Sigmoid colon (tissue), 6 donors: ENCODE measurements at regions not wholly inside any gene's neighbourhood (a gene's known extent, or its start where the extent isn't known, plus 50 kb on each side); places are given as distances from the start of the nearest gene placed in this dataset.

Experiments
- DNase-seq: peaks from one replicate; pipeline ENCODE4 v3.0.0-alpha.2; 2019
- H3K27ac ChIP-seq, 4 donors: fragments of 200-600 bp; sonication (generic); one replicate each; pipeline ENCODE4 v1.5.1; 2016 to 2019; ENCODE audit warnings: mild to moderate bottlenecking in 1 of 4
- H3K27me3 ChIP-seq, 3 donors: fragments of 200-600 bp; sonication (generic); one replicate each; pipeline ENCODE4 v1.5.1; 2019; ENCODE audit warnings: mild to moderate bottlenecking in 1 of 3
- H3K36me3 ChIP-seq, 4 donors: fragments of 200-600 bp; sonication (generic); one replicate each; pipeline ENCODE4 v1.5.1; 2016 to 2019
- H3K4me1 ChIP-seq, 4 donors: fragments of 200-600 bp; sonication (generic); one replicate each; pipeline ENCODE4 v1.5.1; 2017 to 2019
- H3K4me3 ChIP-seq, 4 donors: fragments of 200-600 bp; sonication (generic); one replicate each; pipeline ENCODE4 v1.5.1; 2017 to 2019; ENCODE audit warnings: mild to moderate bottlenecking in 2 of 4, moderate library complexity in 1 of 4
- H3K9me3 ChIP-seq, 4 donors: fragments of 200-600 bp in 3 of 4; sonication (generic) in 3 of 4; one replicate each; pipeline versions ENCODE4 v1.5.1 to v1.6.1; 2013 to 2019
- EP300 ChIP-seq, 4 donors: sonication (generic); formaldehyde crosslinking; IDR thresholded peaks; one replicate each; pipeline ENCODE4 v1.6.1; 2017; ENCODE audit warnings: antibody characterized with exemption in 4 of 4
- POLR2A ChIP-seq, 2 donors: fragments of 450-650 bp; IDR thresholded peaks; one replicate each; pipeline ENCODE4 v1.6.1; 2016; ENCODE audit warnings: antibody characterized with exemption in 2 of 2, mild to moderate bottlenecking in 2 of 2, moderate library complexity in 2 of 2
- POLR2AphosphoS5 ChIP-seq, 4 donors: sonication (generic); formaldehyde crosslinking; IDR thresholded peaks; one replicate each; pipeline ENCODE4 v1.6.1; 2017; ENCODE audit warnings: antibody characterized with exemption in 4 of 4
- WGBS, 2 donors: extraction: QIAGEN DNeasy Blood & Tissue Kit; methylation state at CpG; one replicate each; pipeline ENCODE4 v1.1.7; 2013; 5-methylcytosine and 5-hydroxymethylcytosine counted together
- intact Hi-C: fragments of 100-400 bp; cut with DNase I; formaldehyde crosslinking; loops from one replicate; pipeline ENCODE4 v1.15.1; 2023
- TF ChIP-seq, protein P1 (sequence below), 4 experiments: fragments of 450-650 bp in 3 of 4; fragments of 200-600 bp in 1 of 4; IDR thresholded peaks; one replicate each; pipeline ENCODE4 v1.5.1; 2016 to 2019; ENCODE audit warnings: antibody characterized with exemption in 4 of 4, mild to moderate bottlenecking in 3 of 4, moderate library complexity in 2 of 4
- donor health status: healthy with polysubstance abuse.
- donor health status: healthy.

DNA sequence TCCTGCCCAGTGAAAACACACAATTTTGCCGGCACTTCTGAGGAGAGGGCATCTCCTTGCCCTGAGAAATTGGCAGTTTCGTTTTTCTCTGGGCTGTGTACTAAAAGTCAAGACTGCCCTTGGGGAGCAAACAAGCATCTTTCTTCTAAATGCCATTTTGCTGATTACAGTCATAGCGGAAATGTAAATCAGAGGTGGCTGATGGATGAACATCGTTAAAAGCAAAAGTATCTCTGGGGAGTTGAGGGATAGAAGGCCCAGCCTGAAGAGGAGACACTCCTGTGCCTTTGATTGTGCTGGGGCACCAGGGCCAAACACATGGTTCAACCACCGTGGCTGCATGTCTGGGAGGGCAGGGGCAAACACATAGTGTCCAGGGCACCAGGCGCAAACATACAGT, 49.8 kb downstream of the ABCC12 start:
- TF ChIP-seq POLR2AphosphoS5 (IDR thresholded peaks at IDR 0.05) = no peak
- no peak for TF ChIP-seq POLR2A (IDR thresholded peaks at IDR 0.05)
- no peak for TF ChIP-seq EP300 (IDR thresholded peaks at IDR 0.05)
- TF ChIP-seq, protein P1, sequence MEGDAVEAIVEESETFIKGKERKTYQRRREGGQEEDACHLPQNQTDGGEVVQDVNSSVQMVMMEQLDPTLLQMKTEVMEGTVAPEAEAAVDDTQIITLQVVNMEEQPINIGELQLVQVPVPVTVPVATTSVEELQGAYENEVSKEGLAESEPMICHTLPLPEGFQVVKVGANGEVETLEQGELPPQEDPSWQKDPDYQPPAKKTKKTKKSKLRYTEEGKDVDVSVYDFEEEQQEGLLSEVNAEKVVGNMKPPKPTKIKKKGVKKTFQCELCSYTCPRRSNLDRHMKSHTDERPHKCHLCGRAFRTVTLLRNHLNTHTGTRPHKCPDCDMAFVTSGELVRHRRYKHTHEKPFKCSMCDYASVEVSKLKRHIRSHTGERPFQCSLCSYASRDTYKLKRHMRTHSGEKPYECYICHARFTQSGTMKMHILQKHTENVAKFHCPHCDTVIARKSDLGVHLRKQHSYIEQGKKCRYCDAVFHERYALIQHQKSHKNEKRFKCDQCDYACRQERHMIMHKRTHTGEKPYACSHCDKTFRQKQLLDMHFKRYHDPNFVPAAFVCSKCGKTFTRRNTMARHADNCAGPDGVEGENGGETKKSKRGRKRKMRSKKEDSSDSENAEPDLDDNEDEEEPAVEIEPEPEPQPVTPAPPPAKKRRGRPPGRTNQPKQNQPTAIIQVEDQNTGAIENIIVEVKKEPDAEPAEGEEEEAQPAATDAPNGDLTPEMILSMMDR (IDR thresholded peaks at IDR 0.05) = no peak
- H3K4me3 ChIP-seq = no peak overlapping the region
- H3K27ac ChIP-seq = no peak overlapping the region
- no peak for DNase-seq
- H3K36me3 ChIP-seq = no peaks in the 10 kb centered on the region
- intact Hi-C loops = no loop called here
- no peaks in the 10 kb centered on the region for H3K4me1 ChIP-seq
- no peaks in the 10 kb centered on the region for H3K9me3 ChIP-seq
- H3K27me3 ChIP-seq = peaks cover 0 to 9% (median 0%) of the 10 kb centered on the region in 3 donors
- WGBS, 2 donors = 75 to 84% methylated on average over 6 of the region's 6 CpGs

DNA sequence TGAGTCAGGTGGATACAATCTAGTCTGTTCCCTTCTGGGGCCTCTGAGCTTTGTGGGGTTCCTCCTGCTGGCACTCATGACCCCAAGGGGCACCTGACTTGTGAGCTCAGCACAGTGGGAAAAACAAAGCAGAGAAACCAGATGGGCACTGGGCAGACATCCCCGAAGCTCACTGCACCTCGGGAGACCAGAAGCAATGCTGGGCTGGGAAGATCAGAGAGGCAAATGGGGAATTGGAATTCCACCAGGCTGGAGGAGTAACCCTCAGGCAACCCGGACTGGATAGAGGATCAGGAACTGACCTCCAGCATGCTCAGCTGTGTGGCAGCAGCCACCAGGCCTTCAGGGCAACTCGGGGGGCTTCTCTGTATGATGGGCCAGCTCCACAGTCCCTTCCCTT, 50.3 kb downstream of the ABCC12 start:
- intact Hi-C loops = no loop called here
- no peak overlapping the region for H3K27ac ChIP-seq
- H3K4me3 ChIP-seq = no peak overlapping the region
- no peak for TF ChIP-seq EP300 (IDR thresholded peaks at IDR 0.05)
- H3K9me3 ChIP-seq = no peaks in the 10 kb centered on the region
- peaks cover 0 to 9% (median 0%) of the 10 kb centered on the region in 3 donors for H3K27me3 ChIP-seq
- WGBS, 2 donors = 58 to 74% methylated on average over 4 of the region's 4 CpGs
- no peak for DNase-seq
- no peaks in the 10 kb centered on the region for H3K4me1 ChIP-seq
- no peaks in the 10 kb centered on the region for H3K36me3 ChIP-seq

DNA sequence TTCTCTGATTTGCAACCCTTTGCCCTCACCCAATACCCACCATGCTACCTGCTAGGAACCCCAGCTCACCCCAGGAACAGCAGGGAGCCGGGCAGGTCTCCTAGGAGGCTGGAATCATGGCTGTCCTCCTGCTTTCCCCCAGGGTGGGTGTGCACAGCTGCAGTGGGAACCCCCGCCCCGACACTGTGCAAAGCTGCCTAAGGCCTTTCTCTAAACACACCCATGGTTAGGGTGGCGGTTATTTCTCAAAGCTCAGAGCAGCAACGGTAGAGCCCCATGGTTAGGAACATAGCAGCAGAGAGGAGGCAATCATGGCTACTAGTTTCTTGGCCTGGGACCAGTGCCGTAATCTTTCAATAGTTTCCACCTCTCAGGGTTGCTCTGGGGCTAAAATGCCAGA, 52.2 kb downstream of the ABCC12 start:
- intact Hi-C loops = no loop called here
- Histone ChIP-seq H3K9me3 (no peaks in the 10 kb centered on the region), H3K4me1 (no peaks in the 10 kb centered on the region), H3K4me3 (no peak overlapping the region), H3K36me3 (no peaks in the 10 kb centered on the region), H3K27ac (no peak overlapping the region), H3K27me3 (peaks cover 0 to 9% (median 0%) of the 10 kb centered on the region in 3 donors)
- TF ChIP-seq, protein P1 (IDR thresholded peaks at IDR 0.05) = no peak
- TF ChIP-seq POLR2A (IDR thresholded peaks at IDR 0.05) (no peak), EP300 (IDR thresholded peaks at IDR 0.05) (no peak), POLR2AphosphoS5 (IDR thresholded peaks at IDR 0.05) (no peak)
- 70 to 84% methylated on average over 6 of the region's 6 CpGs for WGBS, 2 donors
- no peak for DNase-seq

DNA sequence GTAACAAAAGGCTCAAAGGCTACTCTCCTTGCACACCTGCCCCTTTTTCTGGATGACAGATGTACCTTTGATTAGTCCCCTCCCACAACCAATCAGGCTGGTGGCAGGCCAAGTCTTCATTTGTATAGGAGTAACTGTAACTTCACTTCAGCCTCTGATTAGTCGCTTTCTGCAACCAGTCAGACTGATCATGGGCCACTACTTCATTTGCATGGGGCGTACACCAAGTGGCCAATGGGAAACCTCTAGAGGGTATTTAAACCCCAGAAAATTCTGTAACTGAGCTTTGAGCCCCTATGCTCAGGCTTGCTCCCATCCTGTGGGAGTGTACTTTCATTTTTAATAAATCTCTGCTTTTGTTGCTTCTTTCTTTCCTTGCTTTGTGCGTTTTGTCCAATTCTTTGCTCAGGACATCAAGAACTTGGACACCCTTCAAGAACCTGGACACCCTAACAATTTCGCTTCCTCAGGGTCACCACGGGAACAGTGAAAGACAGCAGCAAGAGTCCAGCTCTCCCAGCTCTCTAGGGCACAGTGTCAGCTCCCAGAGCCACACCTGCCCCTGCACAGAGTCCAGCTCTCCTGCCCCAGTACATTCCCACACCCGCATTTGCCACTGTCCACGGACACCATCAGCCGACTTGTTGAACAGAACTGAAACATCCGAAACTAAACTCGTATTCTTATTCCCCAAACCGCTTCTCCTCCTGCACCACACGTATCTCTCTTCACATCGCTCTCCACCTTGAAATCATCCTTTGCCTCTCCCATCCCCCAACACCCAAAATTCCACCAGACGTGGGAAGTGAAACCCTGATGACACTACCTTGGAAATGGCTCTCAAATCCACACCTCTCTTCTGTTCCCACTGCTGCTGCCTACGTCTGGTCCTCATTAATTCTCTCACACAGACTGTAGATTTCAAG, 53.4 kb downstream of the ABCC12 start:
- H3K27ac ChIP-seq = no peak overlapping the region
- TF ChIP-seq EP300 (IDR thresholded peaks at IDR 0.05) (no peak), POLR2AphosphoS5 (IDR thresholded peaks at IDR 0.05) (no peak), POLR2A (IDR thresholded peaks at IDR 0.05) (no peak)
- TF ChIP-seq, protein P1 (IDR thresholded peaks at IDR 0.05) = no peak
- intact Hi-C loops = no loop called here
- H3K27me3 ChIP-seq = peaks cover 0 to 9% (median 0%) of the 10 kb centered on the region in 3 donors
- no peak overlapping the region for H3K4me3 ChIP-seq
- 71 to 84% methylated on average over 15 of the region's 15 CpGs for WGBS, 2 donors
- no peaks in the 10 kb centered on the region for H3K36me3 ChIP-seq
- no peaks in the 10 kb centered on the region for H3K9me3 ChIP-seq
- DNase-seq = no peak
- no peaks in the 10 kb centered on the region for H3K4me1 ChIP-seq

DNA sequence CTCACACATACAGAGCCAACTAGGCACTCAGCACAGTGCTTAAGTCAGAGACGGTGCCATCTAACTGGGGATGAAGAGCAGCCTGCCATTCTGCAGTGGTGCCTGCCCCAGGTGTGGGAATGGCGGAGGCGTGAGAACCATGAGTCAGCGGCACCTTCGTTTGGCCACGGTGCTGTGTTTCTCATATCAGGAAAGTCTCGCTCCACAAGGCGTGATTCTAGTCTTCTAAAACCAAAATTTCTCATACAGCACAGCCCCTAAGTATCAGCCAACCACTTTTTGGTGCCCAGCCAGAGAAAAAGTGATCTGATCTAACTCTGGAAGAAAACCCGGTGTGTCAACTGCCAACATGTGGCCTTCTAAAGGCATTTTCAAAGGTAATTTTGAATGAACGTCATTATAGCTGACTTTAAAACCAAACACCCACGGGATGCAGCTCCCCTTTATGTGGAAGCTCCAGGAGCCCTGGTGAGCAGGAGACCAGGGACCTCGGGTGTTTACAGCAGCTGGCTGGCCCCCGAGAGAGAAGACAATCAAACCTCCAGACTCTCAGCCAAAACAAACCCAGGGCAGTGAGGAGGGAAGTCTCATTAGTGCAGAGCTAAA, 54.6 kb downstream of the ABCC12 start:
- Histone ChIP-seq H3K27me3 (peaks cover 0 to 9% (median 0%) of the 10 kb centered on the region in 3 donors), H3K4me1 (no peaks in the 10 kb centered on the region), H3K9me3 (no peaks in the 10 kb centered on the region), H3K36me3 (no peaks in the 10 kb centered on the region), H3K27ac (no peak overlapping the region), H3K4me3 (no peak overlapping the region)
- intact Hi-C loops = no loop called here
- no peak for TF ChIP-seq EP300 (IDR thresholded peaks at IDR 0.05)
- no peak for TF ChIP-seq POLR2AphosphoS5 (IDR thresholded peaks at IDR 0.05)
- TF ChIP-seq, protein P1 (IDR thresholded peaks at IDR 0.05) = no peak
- TF ChIP-seq POLR2A (IDR thresholded peaks at IDR 0.05) = no peak
- no peak for DNase-seq
- 64 to 65% methylated on average over 13 of the region's 13 CpGs for WGBS, 2 donors
